ENCODE measurements at regions not wholly inside any gene's neighbourhood (a gene's known extent, or its start where the extent isn't known, plus 50 kb on each side); places are given as distances from the start of the nearest gene placed in this dataset.

DNA sequence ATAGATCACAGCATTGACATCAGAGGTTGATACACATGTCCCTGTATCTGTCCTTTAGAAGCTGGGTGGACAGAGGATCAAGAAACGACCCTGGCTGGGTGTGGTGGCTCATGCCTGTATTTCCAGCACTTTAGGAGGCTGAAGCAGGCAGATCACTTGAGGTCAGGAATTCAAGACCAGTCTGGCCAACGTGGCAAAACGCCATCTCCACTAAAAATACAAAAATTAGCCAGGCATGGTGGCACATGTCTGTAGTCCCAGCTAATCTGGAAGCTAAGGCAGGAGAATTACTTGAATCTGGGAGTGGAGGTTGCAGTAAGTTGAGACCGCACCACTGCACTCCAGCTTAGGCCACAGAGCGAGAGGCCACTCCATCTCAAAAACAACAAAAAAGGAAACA lies 300.4 kb upstream of the AMELY start:
- intact Hi-C loops (cut with DNase I; ENCODE audit: low total_unique reads), result no loop called here
- DNase-seq (ENCODE audit: low spot score in 2 of 2), result no peak
- no peak for TF ChIP-seq POLR2A (IDR thresholded peaks at IDR 0.05)
- TF ChIP-seq, protein P1, sequence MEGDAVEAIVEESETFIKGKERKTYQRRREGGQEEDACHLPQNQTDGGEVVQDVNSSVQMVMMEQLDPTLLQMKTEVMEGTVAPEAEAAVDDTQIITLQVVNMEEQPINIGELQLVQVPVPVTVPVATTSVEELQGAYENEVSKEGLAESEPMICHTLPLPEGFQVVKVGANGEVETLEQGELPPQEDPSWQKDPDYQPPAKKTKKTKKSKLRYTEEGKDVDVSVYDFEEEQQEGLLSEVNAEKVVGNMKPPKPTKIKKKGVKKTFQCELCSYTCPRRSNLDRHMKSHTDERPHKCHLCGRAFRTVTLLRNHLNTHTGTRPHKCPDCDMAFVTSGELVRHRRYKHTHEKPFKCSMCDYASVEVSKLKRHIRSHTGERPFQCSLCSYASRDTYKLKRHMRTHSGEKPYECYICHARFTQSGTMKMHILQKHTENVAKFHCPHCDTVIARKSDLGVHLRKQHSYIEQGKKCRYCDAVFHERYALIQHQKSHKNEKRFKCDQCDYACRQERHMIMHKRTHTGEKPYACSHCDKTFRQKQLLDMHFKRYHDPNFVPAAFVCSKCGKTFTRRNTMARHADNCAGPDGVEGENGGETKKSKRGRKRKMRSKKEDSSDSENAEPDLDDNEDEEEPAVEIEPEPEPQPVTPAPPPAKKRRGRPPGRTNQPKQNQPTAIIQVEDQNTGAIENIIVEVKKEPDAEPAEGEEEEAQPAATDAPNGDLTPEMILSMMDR (IDR thresholded peaks at IDR 0.05), result no peak
- 69% methylated on average over 5 of the region's 5 CpGs; no CpG with 5 or more reads in 1 of the 2 donors for WGBS, 2 donors
- H3K4me3 ChIP-seq (ENCODE audit: low read depth, poor library complexity, severe bottlenecking), result no peak overlapping the region

DNA sequence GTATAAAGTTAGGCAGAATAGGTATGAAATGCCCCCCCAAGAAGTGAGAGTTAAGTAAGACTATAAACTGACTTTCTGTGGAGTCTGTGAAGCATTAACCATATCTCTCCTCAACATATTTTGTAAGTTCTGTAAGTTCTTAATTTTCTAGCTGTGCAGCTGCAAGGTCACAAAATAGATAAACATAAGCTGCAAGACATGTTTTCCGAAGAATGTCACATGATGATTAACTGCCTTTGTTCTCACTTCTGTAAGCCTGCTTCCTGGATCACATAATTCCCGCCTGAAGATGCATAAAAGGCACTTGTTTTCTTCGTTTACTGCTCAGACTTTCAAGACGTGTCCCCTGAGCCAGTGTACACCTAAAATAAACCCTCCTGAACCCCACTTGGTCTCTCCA lies 292.9 kb upstream of the AMELY start:
- TF ChIP-seq, protein P1 (IDR thresholded peaks at IDR 0.05), result no peak
- no peak for TF ChIP-seq POLR2A (IDR thresholded peaks at IDR 0.05)
- no peak for DNase-seq (ENCODE audit: low spot score in 2 of 2)
- 15% methylated on average over 4 of the region's 4 CpGs; no CpG with 5 or more reads in 1 of the 2 donors for WGBS, 2 donors
- H3K4me3 ChIP-seq (ENCODE audit: low read depth, poor library complexity, severe bottlenecking), result no peak overlapping the region
- intact Hi-C loops (cut with DNase I; ENCODE audit: low total_unique reads), result no loop called here

DNA sequence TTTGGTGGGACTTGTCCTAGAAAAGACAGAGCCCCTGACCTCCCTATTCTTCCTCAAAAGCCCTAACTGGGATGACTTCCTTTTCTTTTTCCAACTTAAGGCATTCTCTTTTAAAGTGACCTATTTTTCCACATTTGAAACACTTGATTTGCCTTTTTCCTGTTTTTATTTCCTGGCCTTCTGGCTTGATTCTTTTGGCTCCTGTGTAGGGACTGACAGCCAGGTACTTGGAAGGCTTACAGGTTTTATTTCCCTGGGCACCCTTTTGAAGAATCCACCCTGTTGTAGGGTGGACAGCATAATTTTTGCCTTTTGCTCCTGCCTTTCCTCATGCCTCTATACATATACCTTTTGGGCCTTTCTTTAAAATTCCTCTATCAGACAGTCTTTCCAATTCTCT lies 271.0 kb upstream of the AMELY start:
- no peak overlapping the region for H3K4me3 ChIP-seq (ENCODE audit: low read depth, poor library complexity, severe bottlenecking)
- intact Hi-C loops (cut with DNase I; ENCODE audit: low total_unique reads), result no loop called here
- TF ChIP-seq, protein P1 (IDR thresholded peaks at IDR 0.05), result no peak
- TF ChIP-seq POLR2A (IDR thresholded peaks at IDR 0.05), result no peak
- no peak for DNase-seq (ENCODE audit: low spot score in 2 of 2)

DNA sequence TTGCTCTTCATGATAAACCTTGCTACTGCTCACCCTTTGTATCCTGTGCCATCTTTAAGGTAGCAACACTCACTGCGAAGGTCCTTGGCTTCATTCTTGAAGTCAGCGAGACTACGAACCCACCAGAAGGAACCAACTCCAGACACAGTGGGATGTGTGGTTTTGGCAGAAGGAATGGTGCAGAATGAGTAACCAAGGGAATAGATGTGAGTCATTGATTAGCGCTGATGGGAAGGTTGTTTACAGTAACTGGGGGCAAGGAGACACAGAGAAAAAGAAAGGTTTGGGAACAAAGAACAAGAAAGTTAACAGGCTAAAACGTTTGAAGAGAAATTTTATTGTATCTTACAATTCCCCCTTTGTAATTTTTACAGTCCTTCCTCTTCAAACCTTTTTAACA lies 266.1 kb upstream of the AMELY start:
- 58% methylated on average over 5 of the region's 5 CpGs; no CpG with 5 or more reads in 1 of the 2 donors for WGBS, 2 donors
- no peak for TF ChIP-seq POLR2A (IDR thresholded peaks at IDR 0.05)
- TF ChIP-seq, protein P1 (IDR thresholded peaks at IDR 0.05), result no peak
- intact Hi-C loops (cut with DNase I; ENCODE audit: low total_unique reads), result no loop called here
- DNase-seq (ENCODE audit: low spot score in 2 of 2), result no peak
- no peak overlapping the region for H3K4me3 ChIP-seq (ENCODE audit: low read depth, poor library complexity, severe bottlenecking)

DNA sequence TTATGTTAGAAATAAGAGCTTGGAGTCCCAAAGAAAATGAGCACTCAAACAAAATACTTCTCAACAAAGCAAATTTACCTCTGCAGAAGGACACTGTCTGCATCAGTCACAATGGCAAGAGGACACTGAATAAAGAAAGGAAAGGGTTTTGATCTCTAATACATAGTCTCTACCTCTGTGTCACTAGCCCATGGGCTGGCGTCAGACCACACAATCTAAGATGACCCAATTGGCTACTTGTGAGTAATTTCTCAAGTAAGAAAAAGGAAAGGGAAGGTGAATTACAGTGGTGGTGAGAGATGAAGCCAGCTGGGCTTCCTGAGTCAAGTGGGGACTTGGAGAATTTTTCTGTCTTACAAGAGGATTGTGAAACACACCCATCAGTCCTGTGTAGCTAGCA lies 257.9 kb upstream of the AMELY start:
- DNase-seq (ENCODE audit: low spot score in 2 of 2), result no peak
- no peak overlapping the region for H3K4me3 ChIP-seq (ENCODE audit: low read depth, poor library complexity, severe bottlenecking)
- WGBS, 2 donors, result 79% methylated on average over 1 of the region's 1 CpG; no CpG with 5 or more reads in 1 of the 2 donors
- TF ChIP-seq, protein P1 (IDR thresholded peaks at IDR 0.05), result no peak
- TF ChIP-seq POLR2A (IDR thresholded peaks at IDR 0.05), result no peak
- intact Hi-C loops (cut with DNase I; ENCODE audit: low total_unique reads), result no loop called here

DNA sequence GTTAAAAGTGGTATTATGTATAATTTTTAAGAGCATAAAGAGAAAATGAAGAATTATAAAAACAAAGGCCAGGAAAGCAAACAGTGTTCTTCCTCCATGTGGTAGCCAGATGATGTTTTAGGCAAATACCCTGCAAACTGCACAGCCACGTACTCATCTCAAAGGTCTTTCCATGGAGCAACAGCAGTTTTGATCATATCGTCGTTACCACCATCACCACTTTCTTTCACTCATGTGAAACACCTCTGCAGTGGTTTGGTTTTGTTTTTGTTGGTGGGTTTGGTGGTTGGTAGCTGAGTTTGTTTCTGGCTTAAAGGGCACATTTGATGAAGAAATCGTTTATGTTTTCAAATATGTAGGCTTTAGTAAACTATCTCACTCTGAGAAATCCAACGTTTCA lies 229.9 kb upstream of the AMELY start:
- TF ChIP-seq, protein P1 (IDR thresholded peaks at IDR 0.05), result no peak
- no peak for TF ChIP-seq POLR2A (IDR thresholded peaks at IDR 0.05)
- WGBS, 2 donors, result 64% methylated on average over 5 of the region's 5 CpGs; no CpG with 5 or more reads in 1 of the 2 donors
- no peak for DNase-seq (ENCODE audit: low spot score in 2 of 2)
- intact Hi-C loops (cut with DNase I; ENCODE audit: low total_unique reads), result no loop called here
- no peak overlapping the region for H3K4me3 ChIP-seq (ENCODE audit: low read depth, poor library complexity, severe bottlenecking)
